HG02623 (cell line): ENCODE measurements at regions not wholly inside any gene's neighbourhood (a gene's known extent, or its start where the extent isn't known, plus 50 kb on each side); places are given as distances from the start of the nearest gene placed in this dataset.
"Not testable (repeated sequence)": the region's sequence is repeated elsewhere in the genome, so short reads cannot be mapped to it uniquely, and the experiment has no call there.

Experiments
- ATAC-seq: cut with Tn5 transposase; IDR thresholded peaks from one replicate; pipeline ENCODE4 v1.9.1; 2021; ENCODE audit warnings: moderate library complexity; ENCODE audit not compliant: unreplicated experiment

- ATAC-seq, result no peak
These were observed 94.4 kb upstream of the SKAP2 start for GRCh38 chr7:26958834-26959233.

- no peak for ATAC-seq
These were observed 91.1 kb upstream of the SKAP2 start for GRCh38 chr7:26955516-26955915.

- ATAC-seq, result no peak
These were observed 90.6 kb upstream of the SKAP2 start for GRCh38 chr7:26954951-26955350.

- ATAC-seq, result no peak
These were observed 87.1 kb upstream of the SKAP2 start for GRCh38 chr7:26951407-26951950.

- no peak for ATAC-seq
These were observed 86.5 kb upstream of the SKAP2 start for GRCh38 chr7:26950889-26951288.

- ATAC-seq, result no peak
These were observed 84.9 kb upstream of the SKAP2 start for GRCh38 chr7:26949319-26949718.

GRCh38 chr7:26948617-26949118, 84.3 kb upstream of the SKAP2 start:
- no peak for ATAC-seq

GRCh38 chr7:26944501-26945358, 80.3 kb upstream of the SKAP2 start:
- ATAC-seq, result no peak

GRCh38 chr7:26937939-26938623, 73.7 kb upstream of the SKAP2 start:
- ATAC-seq, result no peak

- ATAC-seq, result no peak
These were observed 72.9 kb upstream of the SKAP2 start for GRCh38 chr7:26937306-26937705.

- ATAC-seq, result not testable (repeated sequence)
These were observed 68.2 kb upstream of the SKAP2 start for GRCh38 chr7:26932616-26933015.

GRCh38 chr7:26930845-26931244, 66.5 kb upstream of the SKAP2 start:
- no peak for ATAC-seq

- no peak for ATAC-seq
These were observed 65.8 kb upstream of the SKAP2 start for GRCh38 chr7:26930201-26930600.

- no peak for ATAC-seq
These were observed 64.4 kb upstream of the SKAP2 start for GRCh38 chr7:26928703-26929347.

- no peak for ATAC-seq
These were observed 61.4 kb upstream of the SKAP2 start for GRCh38 chr7:26925768-26926167.

GRCh38 chr7:26924149-26924767, 59.9 kb upstream of the SKAP2 start:
- no peak for ATAC-seq

GRCh38 chr7:26919906-26920493, 55.6 kb upstream of the SKAP2 start:
- ATAC-seq, result no peak

GRCh38 chr7:26918241-26918640, 53.9 kb upstream of the SKAP2 start:
- ATAC-seq, result no peak

GRCh38 chr7:26916779-26917320, 52.5 kb upstream of the SKAP2 start:
- ATAC-seq, result no peak

- ATAC-seq, result no peak
These were observed 51.9 kb upstream of the SKAP2 start for GRCh38 chr7:26916336-26916735.
